GM13976 (cell line): ENCODE measurements at regions not wholly inside any gene's neighbourhood (a gene's known extent, or its start where the extent isn't known, plus 50 kb on each side); places are given as distances from the start of the nearest gene placed in this dataset.

ENCODE experiments used
- DNase-seq: peaks from one replicate; pipeline ENCODE4 v3.0.0; 2012; ENCODE audit warnings: low spot score
- CTCF ChIP-seq: IDR thresholded peaks from 2 replicates; pipeline ENCODE4 v1.5.1; 2012; ENCODE audit warnings: borderline replicate concordance, mild to moderate bottlenecking; ENCODE audit not compliant: insufficient read depth; ENCODE audit errors: extremely low read depth, missing control alignments, control extremely low read depth
- in situ Hi-C: fragments of 300-500 bp; cut with MboI; formaldehyde crosslinking; loops from one replicate; pipeline ENCODE4 v1.12.0; 2022; ENCODE audit warnings: low sequenced_read_pairs, mixed read lengths, inconsistent platforms; ENCODE audit not compliant: unreplicated experiment

GRCh38 chr9:134243778-134244467, 79.6 kb upstream of the RNU6ATAC start:
- no peak for TF ChIP-seq CTCF
- peak; percentile 86 for DNase-seq
- in situ Hi-C loops: no loop called here

GRCh38 chr9:134245179-134245578, 80.8 kb upstream of the RNU6ATAC start:
- in situ Hi-C loops: no loop called here
- DNase-seq: no peak
- no peak for TF ChIP-seq CTCF

- in situ Hi-C loops: no loop called here
- TF ChIP-seq CTCF: no peak
- DNase-seq: no peak
Observed at GRCh38 chr9:134247918-134248631, 78.2 kb upstream of the RXRA start.

- in situ Hi-C loops: no loop called here
- TF ChIP-seq CTCF: no peak
- DNase-seq: no peak
Observed at GRCh38 chr9:134251296-134252069, 74.8 kb upstream of the RXRA start.

- no peak for TF ChIP-seq CTCF
- in situ Hi-C loops: no loop called here
- DNase-seq: no peak
Observed at GRCh38 chr9:134252084-134252830, 74.0 kb upstream of the RXRA start.

GRCh38 chr9:134253606-134254205, 72.5 kb upstream of the RXRA start:
- DNase-seq: no peak
- in situ Hi-C loops: no loop called here
- no peak for TF ChIP-seq CTCF
